ENCODE measurements at regions not wholly inside any gene's neighbourhood (a gene's known extent, or its start where the extent isn't known, plus 50 kb on each side); places are given as distances from the start of the nearest gene placed in this dataset.
"Not testable (repeated sequence)": the region's sequence is repeated elsewhere in the genome, so short reads cannot be mapped to it uniquely, and the experiment has no call there.

- not testable (repeated sequence) for DNase-seq
Observed at GRCh38 chrX:40362291-40362690, 218.5 kb upstream of the ATP6AP2 start.

DNA sequence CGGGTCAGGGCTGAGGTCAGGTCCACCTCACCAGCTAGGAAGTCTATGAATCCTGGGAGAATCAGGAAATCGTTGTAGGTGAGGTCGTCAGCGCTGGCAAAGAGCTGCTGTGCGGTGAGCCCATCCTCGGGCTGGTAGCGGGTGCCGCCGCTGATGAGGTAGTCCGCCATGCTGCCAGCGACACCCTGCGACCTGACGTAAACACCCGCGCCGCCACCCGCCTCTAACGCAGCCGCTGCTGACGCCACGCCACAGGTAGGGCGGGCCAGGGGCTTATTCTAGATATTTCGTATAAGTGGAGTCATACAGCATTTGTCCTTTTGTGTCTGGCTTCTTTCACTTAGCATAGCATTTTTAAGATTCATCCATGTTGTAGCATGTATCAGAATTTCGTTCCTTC lies 220.2 kb upstream of the ATP6AP2 start:
- no peak for DNase-seq

GRCh38 chrX:40359593-40359992 lies 221.2 kb upstream of the ATP6AP2 start:
- no peak for DNase-seq

GRCh38 chrX:40358994-40359393 lies 221.8 kb upstream of the ATP6AP2 start:
- DNase-seq: no peak

GRCh38 chrX:40349251-40349650 lies 231.5 kb upstream of the ATP6AP2 start:
- no peak for DNase-seq

DNA sequence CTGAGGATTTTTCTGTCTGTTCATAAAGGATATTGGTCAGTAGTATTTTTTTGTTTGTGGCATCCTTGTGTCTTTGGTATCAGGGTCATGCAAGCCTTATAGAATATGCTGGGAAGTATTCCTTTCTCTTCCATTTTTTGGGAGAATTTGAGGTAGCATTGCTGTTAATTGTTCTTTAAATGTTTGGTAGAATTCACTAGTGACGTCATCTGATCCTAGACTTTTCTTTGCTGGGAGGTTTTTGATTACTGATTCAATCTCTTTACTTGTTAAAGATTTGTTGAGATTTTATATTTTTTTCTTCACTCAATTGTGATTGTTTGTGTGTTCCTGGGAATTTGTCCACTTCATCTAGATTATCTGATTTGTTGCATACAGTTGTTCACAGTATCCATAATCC lies 234.4 kb upstream of the ATP6AP2 start:
- DNase-seq: no peak

DNA sequence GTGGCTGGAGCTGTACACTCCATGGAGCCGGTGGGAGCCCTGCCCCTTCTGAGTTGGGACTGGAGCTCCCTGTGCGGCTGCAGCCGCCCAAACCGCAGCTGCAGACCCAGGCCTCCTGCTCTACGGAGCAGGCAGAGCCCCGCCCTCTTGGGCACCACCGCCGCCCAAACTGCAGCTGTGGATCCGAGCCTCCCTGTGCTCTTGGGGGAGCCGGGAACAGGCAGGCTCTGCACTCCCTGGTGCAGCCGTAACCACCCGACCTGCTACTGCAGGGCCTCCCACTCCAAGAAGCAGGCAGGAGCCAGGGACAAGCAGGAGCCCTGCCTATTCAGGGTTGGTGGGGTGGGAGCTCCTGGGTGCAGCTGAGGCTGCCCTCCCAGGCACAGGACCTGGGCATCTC lies 237.5 kb upstream of the ATP6AP2 start:
- DNase-seq: no peak

DNA sequence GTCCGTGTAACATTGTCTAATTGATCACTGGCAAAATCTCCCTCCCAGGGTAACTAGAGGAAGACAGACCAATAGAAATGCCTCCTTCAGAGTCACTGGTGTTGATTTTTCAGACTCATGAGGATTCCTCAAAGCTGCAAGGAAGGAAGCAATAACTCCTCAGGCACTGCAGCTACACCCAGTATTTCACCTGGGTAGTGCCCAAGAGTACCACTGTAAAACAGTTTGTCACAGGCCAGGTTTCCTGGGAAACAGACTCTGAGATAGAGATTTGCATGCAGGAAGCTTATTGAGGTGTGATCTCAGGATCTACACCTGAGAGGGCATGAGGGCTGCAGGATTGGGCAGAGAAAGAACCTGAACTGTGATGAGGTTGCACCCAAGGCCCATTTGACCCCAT lies 240.7 kb upstream of the ATP6AP2 start:
- DNase-seq: no peak

GRCh38 chrX:40333344-40333743 lies 235.6 kb upstream of the BCOR start:
- DNase-seq: no peak

GRCh38 chrX:40331762-40332161 lies 234.0 kb upstream of the BCOR start:
- no peak for DNase-seq

- no peak for DNase-seq
Observed at GRCh38 chrX:40331353-40331752, 233.6 kb upstream of the BCOR start.

- no peak for DNase-seq
Observed at GRCh38 chrX:40329616-40330015, 231.9 kb upstream of the BCOR start.

GRCh38 chrX:40327085-40327484 lies 229.3 kb upstream of the BCOR start:
- DNase-seq: no peak

DNA sequence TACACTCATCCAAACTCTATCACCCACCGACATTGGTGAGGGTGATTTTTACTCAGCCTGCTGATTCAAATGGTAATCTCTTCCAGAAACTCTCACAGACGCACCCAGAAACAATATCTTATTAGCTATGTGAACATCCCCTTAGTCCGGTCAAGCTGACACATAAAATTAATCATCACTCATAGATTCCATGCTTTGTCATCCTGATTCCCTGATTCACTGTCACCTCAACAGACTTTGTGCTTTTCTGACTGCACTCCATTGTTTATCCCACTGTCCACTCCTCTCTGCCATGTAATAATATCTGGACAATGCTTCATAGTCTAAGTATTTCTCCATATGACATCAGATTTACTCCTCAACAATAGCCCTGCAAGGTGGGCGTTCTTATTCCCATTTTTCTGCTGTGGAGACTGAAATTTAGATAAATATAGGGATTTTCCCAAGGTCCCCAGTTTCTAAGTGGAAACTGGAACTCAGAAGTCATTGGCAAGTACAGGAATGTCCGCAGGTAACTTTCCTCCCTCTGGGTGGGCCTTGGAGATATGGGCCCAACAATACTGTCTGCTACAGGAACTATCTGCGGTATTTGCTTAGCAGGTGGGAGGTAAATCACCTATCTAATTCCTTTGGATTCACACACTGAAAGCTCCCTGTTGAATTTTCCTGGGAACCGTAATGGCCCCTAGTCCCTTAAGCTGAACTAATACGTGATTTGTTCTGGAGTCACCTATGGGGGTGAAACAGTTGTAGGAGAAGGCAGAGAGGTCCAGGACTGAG lies 228.6 kb upstream of the BCOR start:
- no peak for DNase-seq

- no peak for DNase-seq
Observed at GRCh38 chrX:40325161-40325560, 227.4 kb upstream of the BCOR start.

DNA sequence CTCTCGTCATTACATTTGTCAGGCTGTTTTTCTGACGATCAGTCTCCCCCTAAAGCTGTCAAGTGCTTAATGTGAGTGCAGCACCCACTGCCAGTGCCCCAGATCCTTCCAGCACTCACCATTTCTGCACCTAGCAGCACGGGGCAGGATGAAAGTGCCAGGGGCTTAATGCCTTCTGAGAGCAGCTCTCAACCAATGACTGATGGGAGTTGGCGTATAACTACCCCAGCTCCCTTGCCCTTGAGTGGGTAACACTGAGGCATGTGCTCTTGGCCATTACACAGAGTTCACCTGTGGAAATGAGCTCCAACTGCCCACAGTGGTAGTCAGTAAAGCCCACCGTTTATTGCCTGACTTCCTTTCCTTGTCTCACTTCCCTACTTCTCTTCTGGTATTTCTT lies 226.2 kb upstream of the BCOR start:
- no peak for DNase-seq

- no peak for DNase-seq
Observed at GRCh38 chrX:40320819-40321218, 223.1 kb upstream of the BCOR start.

DNA sequence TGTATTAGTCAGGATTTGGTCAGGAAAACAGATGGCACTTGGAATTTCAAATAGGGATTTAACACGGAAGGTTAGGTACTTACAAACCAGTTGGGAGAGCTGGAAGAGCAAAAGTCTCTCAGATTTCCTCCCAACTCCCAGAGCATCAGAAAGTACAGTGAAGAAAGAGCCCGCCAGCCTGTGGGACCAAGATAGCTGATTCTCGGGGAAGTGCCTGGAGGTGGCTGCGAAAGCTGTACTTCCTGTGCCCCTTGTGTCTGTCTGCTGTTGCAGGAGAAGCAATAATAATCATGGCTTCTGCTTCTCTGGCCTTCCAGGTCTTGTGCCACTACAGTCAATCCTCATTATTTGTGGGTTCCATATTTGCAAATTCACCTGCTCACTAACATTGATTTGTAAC lies 221.0 kb upstream of the BCOR start:
- no peak for DNase-seq

GRCh38 chrX:40318076-40318475 lies 220.3 kb upstream of the BCOR start:
- no peak for DNase-seq

GRCh38 chrX:40316502-40316901 lies 218.7 kb upstream of the BCOR start:
- DNase-seq: no peak

DNA sequence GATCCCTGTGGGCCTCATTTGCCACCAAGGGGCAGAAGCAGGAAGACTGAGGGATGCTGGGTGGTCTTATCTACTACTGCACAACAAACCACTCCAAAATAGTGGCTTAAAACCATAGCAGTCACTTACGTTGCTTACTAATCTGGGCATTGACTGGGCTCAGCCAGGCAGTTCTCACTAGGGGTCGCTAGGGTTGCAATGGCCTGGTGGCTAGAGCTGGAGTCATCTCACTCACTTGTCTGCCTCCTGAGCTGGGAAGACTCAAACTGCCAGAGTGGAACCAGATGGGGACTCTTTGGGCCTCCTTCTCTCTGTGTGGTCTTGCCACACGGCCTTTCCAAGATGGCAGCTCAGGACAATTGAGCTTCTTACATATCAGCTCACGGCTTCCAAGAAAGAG lies 216.3 kb upstream of the BCOR start:
- DNase-seq: no peak

- no peak for DNase-seq
Observed at GRCh38 chrX:40313269-40313668, 215.5 kb upstream of the BCOR start.

DNA sequence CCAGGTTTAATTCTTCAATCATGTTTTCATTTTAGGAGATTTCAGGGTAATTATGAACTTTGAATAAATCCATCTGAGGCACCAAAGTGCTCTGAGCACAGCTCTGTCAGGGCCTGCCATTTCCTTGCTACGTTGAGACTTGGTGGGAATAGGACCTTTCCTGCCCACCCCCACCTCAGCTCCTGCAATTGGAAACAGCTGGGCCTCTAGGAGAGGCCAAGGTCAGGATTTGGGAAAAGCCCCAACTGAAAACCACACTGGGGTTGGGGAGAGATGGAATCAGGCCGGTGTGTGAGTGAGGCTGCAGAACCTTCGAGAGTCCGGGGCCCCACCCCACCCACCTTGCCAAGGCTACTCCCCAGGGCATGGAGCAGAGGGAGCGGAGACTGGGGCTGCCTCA lies 212.7 kb upstream of the BCOR start:
- no peak for DNase-seq

GRCh38 chrX:40310016-40310415 lies 212.3 kb upstream of the BCOR start:
- no peak for DNase-seq

- no peak for DNase-seq
Observed at GRCh38 chrX:40307871-40308270, 210.1 kb upstream of the BCOR start.

Measured in CD4-positive, alpha-beta T cell treated with Interleukin-4 for 1 hour (primary cell).